ENCODE measurements at regions not wholly inside any gene's neighbourhood (a gene's known extent, or its start where the extent isn't known, plus 50 kb on each side); places are given as distances from the start of the nearest gene placed in this dataset.

GRCh38 chr5:125010356-125010755 lies 263.9 kb upstream of the ZNF608 start:
- 56 to 90% (median 90%) methylated on average over 7 of the region's 7 CpGs for WGBS, 3 donors
- H3K27ac ChIP-seq (ENCODE audit: low read depth, low read length), result no peak overlapping the region

- H3K27ac ChIP-seq (ENCODE audit: low read depth, low read length), result no peak overlapping the region
- 79 to 83% (median 81%) methylated on average over 5 of the region's 5 CpGs for WGBS, 3 donors
These were observed 264.6 kb upstream of the ZNF608 start for GRCh38 chr5:125011014-125011413.

GRCh38 chr5:125011419-125011818 lies 265.0 kb upstream of the ZNF608 start:
- no peak overlapping the region for H3K27ac ChIP-seq (ENCODE audit: low read depth, low read length)
- WGBS, 3 donors, result 28 to 86% (median 83%) methylated on average over 2 of the region's 2 CpGs

- WGBS, 3 donors, result 38 to 53% (median 51%) methylated on average over 4 of the region's 4 CpGs
- H3K27ac ChIP-seq (ENCODE audit: low read depth, low read length), result no peak overlapping the region
These were observed 265.5 kb upstream of the ZNF608 start for GRCh38 chr5:125011947-125012346.

GRCh38 chr5:125012727-125013451 lies 266.4 kb upstream of the ZNF608 start:
- WGBS, 3 donors, result 32 to 89% (median 77%) methylated on average over 7 of the region's 7 CpGs
- no peak overlapping the region for H3K27ac ChIP-seq (ENCODE audit: low read depth, low read length)

GRCh38 chr5:125014202-125014601 lies 267.8 kb upstream of the ZNF608 start:
- H3K27ac ChIP-seq (ENCODE audit: low read depth, low read length), result no peak overlapping the region
- 34 to 70% (median 58%) methylated on average over 1 of the region's 1 CpG for WGBS, 3 donors

- 52 to 96% (median 85%) methylated on average over 1 of the region's 1 CpG for WGBS, 3 donors
- H3K27ac ChIP-seq (ENCODE audit: low read depth, low read length), result no peak overlapping the region
These were observed 271.4 kb upstream of the ZNF608 start for GRCh38 chr5:125017796-125018195.

GRCh38 chr5:125023673-125024072 lies 277.2 kb upstream of the ZNF608 start:
- no peak overlapping the region for H3K27ac ChIP-seq (ENCODE audit: low read depth, low read length)
- 73 to 92% (median 83%) methylated on average over 6 of the region's 6 CpGs for WGBS, 3 donors

GRCh38 chr5:125026867-125027731 lies 280.7 kb upstream of the ZNF608 start:
- no peak overlapping the region for H3K27ac ChIP-seq (ENCODE audit: low read depth, low read length)
- 26 to 76% (median 68%) methylated on average over 6 of the region's 6 CpGs for WGBS, 3 donors

- WGBS, 3 donors, result 61 to 72% (median 67%) methylated on average over 3 of the region's 3 CpGs
- H3K27ac ChIP-seq (ENCODE audit: low read depth, low read length), result no peak overlapping the region
These were observed 285.8 kb upstream of the ZNF608 start for GRCh38 chr5:125032286-125032685.

GRCh38 chr5:125033602-125034001 lies 287.2 kb upstream of the ZNF608 start:
- WGBS, 3 donors, result 76 to 91% (median 87%) methylated on average over 2 of the region's 2 CpGs
- no peak overlapping the region for H3K27ac ChIP-seq (ENCODE audit: low read depth, low read length)

GRCh38 chr5:125034331-125034730 lies 287.9 kb upstream of the ZNF608 start:
- H3K27ac ChIP-seq (ENCODE audit: low read depth, low read length), result no peak overlapping the region
- WGBS, 3 donors, result 34 to 91% (median 88%) methylated on average over 5 of the region's 5 CpGs

- no peak overlapping the region for H3K27ac ChIP-seq (ENCODE audit: low read depth, low read length)
- WGBS, 3 donors, result 81 to 92% (median 81%) methylated on average over 8 of the region's 8 CpGs
These were observed 290.1 kb upstream of the ZNF608 start for GRCh38 chr5:125036494-125036893.

GRCh38 chr5:125037020-125037419 lies 290.6 kb upstream of the ZNF608 start:
- 97 to 100% (median 100%) methylated on average over 1 of the region's 1 CpG for WGBS, 3 donors
- H3K27ac ChIP-seq (ENCODE audit: low read depth, low read length), result no peak overlapping the region

- 79 to 94% (median 89%) methylated on average over 7 of the region's 7 CpGs for WGBS, 3 donors
These were observed 291.1 kb upstream of the ZNF608 start for GRCh38 chr5:125037530-125037929.

GRCh38 chr5:125038477-125038876 lies 292.0 kb upstream of the ZNF608 start:
- H3K27ac ChIP-seq (ENCODE audit: low read depth, low read length), result no peak overlapping the region
- 77 to 85% (median 85%) methylated on average over 5 of the region's 5 CpGs for WGBS, 3 donors

More at GRCh38 chr5:125037530-125037929, 291.1 kb upstream of the ZNF608 start:
- H3K27ac ChIP-seq (ENCODE audit: low read depth, low read length), result no peak overlapping the region

- no peak overlapping the region for H3K27ac ChIP-seq (ENCODE audit: low read depth, low read length)
- WGBS, 3 donors, result 50 to 68% (median 53%) methylated on average over 2 of the region's 2 CpGs
These were observed 295.4 kb upstream of the ZNF608 start for GRCh38 chr5:125041798-125042197.

GRCh38 chr5:125042261-125042890 lies 295.9 kb upstream of the ZNF608 start:
- no peak overlapping the region for H3K27ac ChIP-seq (ENCODE audit: low read depth, low read length)
- WGBS, 3 donors, result 64 to 80% (median 75%) methylated on average over 1 of the region's 1 CpG

- no peak overlapping the region for H3K27ac ChIP-seq (ENCODE audit: low read depth, low read length)
These were observed 297.4 kb upstream of the ZNF608 start for GRCh38 chr5:125043781-125044391.

More at GRCh38 chr5:125043781-125044391, 297.4 kb upstream of the ZNF608 start:
- WGBS, 3 donors, result 30 to 58% (median 52%) methylated on average over 8 of the region's 8 CpGs
